Neuron (in vitro differentiated cells): ENCODE measurements at regions not wholly inside any gene's neighbourhood (a gene's known extent, or its start where the extent isn't known, plus 50 kb on each side); places are given as distances from the start of the nearest gene placed in this dataset.
"Not testable (repeated sequence)": the region's sequence is repeated elsewhere in the genome, so short reads cannot be mapped to it uniquely, and the experiment has no call there.

Experiments used
- H2AFZ ChIP-seq: one replicate; pipeline ENCODE4 v1.6.1; 2013; ENCODE audit warnings: low read depth, mild to moderate bottlenecking, inconsistent platforms, low read length, moderate library complexity
- H3K27me3 ChIP-seq: one replicate; pipeline ENCODE4 v1.6.1; 2013; ENCODE audit warnings: low read length; ENCODE audit not compliant: insufficient read depth
- H3K36me3 ChIP-seq: one replicate; pipeline ENCODE4 v1.6.1; 2013; ENCODE audit warnings: low read length; ENCODE audit not compliant: insufficient read depth
- H3K4me1 ChIP-seq: one replicate; pipeline ENCODE4 v1.6.1; 2013; ENCODE audit warnings: low read length; ENCODE audit not compliant: insufficient read depth
- H3K4me3 ChIP-seq: 2 replicates; pipeline ENCODE4 v1.5.1; 2013; ENCODE audit warnings: mild to moderate bottlenecking, low read length, moderate library complexity
- H3K9me3 ChIP-seq: one replicate; pipeline ENCODE4 v1.6.1; 2013; ENCODE audit warnings: low read length

DNA sequence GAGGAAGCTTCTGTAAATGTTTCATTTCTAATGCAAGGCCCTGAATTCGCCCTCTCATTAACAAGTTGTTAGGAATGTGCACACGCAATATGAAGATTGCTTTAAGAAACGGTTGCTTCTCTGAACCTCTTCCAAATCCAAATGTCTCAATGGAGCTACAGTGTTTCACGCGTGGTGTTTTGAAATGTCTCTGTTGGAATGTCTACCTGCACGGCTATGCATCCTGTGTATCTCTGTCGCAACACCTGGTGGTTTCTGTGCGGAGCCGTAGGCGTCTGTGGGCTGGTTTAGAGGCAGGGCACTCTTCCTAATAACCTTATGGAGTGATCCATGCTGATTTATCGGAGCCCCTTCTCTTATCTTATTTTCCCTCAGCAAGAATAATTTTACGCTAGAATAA is 1584.2 kb upstream of the SLC10A2 start:
- Histone ChIP-seq H2AFZ (no peak overlapping the region), H3K9me3 (no peaks in the 10 kb centered on the region), H3K27me3 (no peaks in the 10 kb centered on the region), H3K36me3 (no peaks in the 10 kb centered on the region), H3K4me3 (no peak overlapping the region), H3K4me1 (peaks cover 7% of the 10 kb centered on the region)

DNA sequence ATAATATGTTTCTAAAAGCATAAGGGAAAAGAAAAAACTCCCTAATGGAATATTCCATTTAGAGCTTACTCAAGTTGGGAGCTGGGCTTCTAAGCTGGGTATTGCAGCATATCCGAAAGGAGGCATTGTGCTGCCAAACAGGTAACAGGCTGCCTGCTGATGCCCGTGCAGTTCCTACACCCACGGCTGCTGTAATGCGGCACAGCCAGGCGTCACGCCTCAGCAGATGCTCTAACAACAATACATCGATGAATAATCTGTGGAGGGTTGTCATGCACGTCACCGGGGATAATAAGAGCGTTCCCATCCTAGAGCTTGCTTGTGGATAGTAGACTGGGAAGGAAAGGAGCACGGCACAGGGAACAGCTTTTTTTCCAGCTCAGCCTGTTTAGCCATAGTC is 1582.1 kb upstream of the SLC10A2 start:
- no peaks in the 10 kb centered on the region for H3K9me3 ChIP-seq
- no peak overlapping the region for H3K4me3 ChIP-seq
- no peak overlapping the region for H2AFZ ChIP-seq
- H3K36me3 ChIP-seq: no peaks in the 10 kb centered on the region
- H3K4me1 ChIP-seq: peaks cover 7% of the 10 kb centered on the region
- no peaks in the 10 kb centered on the region for H3K27me3 ChIP-seq

DNA sequence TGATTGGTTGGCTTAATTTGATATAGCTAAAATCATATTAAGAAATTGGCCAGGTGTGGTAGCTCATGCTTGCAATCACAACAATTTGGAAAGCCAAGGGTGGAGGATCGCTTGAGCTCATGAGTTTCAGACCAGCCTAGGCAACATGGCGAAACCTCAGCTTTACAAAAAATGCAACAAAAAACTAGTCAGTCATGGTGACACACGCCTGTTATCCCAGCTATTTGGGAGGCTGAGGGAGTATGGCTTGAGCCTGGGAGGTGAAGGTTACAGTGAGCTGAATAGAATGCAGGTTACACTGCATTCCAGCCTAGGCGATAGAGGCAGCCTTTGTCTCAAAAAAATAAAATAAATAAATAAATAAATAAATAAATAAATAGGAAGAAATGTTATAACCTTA is 1579.6 kb upstream of the SLC10A2 start:
- Histone ChIP-seq H2AFZ (no peak overlapping the region), H3K4me3 (no peak overlapping the region), H3K9me3 (no peaks in the 10 kb centered on the region)

DNA sequence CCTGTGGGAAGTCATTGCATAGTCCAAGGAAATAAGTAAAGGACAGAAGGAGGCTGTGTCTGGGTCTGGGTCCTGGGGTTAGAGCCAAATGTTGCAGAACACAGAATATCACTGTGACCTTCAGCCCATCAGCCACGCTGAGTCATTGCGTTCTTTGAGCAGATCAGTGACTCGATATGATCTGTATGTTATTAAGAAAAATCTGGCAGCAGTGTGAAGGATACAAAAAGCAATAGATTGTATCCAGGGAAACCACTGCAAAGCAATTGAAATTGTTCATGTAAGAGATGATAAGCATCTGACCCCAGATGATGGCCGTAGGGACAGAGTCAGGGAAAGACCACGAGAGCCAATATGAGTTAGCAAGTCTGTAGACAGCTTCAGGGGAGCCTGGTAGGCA is 1575.1 kb upstream of the SLC10A2 start:
- no peaks in the 10 kb centered on the region for H3K36me3 ChIP-seq
- H3K4me3 ChIP-seq: no peak overlapping the region
- no peak overlapping the region for H2AFZ ChIP-seq
- no peaks in the 10 kb centered on the region for H3K27me3 ChIP-seq
- H3K9me3 ChIP-seq: no peaks in the 10 kb centered on the region
- H3K4me1 ChIP-seq: no peaks in the 10 kb centered on the region

More for the DNA sequence above, 1579.6 kb upstream of the SLC10A2 start:
- no peaks in the 10 kb centered on the region for H3K4me1 ChIP-seq
- no peaks in the 10 kb centered on the region for H3K36me3 ChIP-seq
- no peaks in the 10 kb centered on the region for H3K27me3 ChIP-seq

DNA sequence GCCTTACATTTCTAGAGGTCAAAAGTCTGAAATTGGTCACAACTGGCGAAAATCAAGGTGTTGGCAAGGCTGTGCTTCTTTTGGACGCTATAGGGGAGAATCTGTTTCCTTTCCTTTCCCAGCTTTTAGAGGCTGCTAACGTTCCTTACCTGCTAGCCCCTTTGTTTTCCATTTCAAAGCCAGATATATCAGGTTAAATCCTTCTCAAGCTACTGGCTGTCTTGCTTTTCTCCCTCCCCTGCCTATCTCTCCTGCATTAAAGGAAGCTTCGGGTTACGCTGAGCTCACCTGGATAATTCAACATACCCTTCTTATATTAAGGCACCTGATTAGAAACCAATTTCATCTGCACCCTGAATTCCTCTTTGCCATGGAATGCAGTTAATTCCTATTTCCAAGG is 1569.7 kb upstream of the SLC10A2 start:
- Histone ChIP-seq H3K27me3 (no peaks in the 10 kb centered on the region), H2AFZ (no peak overlapping the region), H3K4me3 (no peak overlapping the region), H3K4me1 (peaks cover 3% of the 10 kb centered on the region), H3K36me3 (no peaks in the 10 kb centered on the region), H3K9me3 (no peaks in the 10 kb centered on the region)

DNA sequence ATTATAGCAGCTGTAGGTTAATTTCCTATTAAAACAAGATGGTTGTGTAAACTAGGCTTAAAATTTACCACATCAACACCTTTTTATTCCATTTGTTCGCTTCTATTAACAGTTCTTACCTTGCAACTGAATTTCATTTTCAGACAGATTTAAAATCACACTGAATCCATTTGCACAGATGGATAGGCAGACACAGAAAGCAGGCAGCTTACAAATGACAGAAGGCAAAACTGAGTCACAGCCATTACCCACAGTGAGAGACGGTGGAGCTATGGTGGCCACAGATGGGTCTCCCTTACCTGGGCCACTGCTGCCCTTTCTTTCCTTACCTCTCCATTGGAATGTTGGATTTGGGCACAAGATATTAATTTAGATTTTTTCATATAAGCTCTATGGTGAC is 1567.8 kb upstream of the SLC10A2 start:
- peaks cover 3% of the 10 kb centered on the region for H3K4me1 ChIP-seq
- no peak overlapping the region for H2AFZ ChIP-seq
- no peaks in the 10 kb centered on the region for H3K27me3 ChIP-seq
- H3K36me3 ChIP-seq: no peaks in the 10 kb centered on the region
- no peak overlapping the region for H3K4me3 ChIP-seq
- H3K9me3 ChIP-seq: no peaks in the 10 kb centered on the region

DNA sequence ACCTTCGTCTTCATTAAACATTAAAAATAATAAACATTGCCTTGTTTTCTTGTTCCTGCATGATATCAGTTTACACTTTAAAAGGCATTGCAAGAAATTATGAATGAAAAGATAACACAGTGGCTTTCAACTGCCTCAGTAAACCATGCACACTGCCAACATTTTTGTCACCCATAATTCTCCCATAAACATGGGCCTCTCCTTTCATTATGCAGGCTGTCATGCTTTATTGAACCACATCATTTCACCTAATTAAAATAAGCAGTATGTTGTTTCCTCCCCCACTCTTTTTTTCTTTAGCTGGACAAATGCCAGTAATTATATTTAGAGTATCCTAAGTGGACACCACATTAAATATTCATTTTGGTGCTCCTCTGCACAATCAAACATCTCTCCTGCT is 1566.5 kb upstream of the SLC10A2 start:
- Histone ChIP-seq H2AFZ (no peak overlapping the region), H3K9me3 (no peaks in the 10 kb centered on the region), H3K4me3 (no peak overlapping the region), H3K27me3 (no peaks in the 10 kb centered on the region), H3K36me3 (no peaks in the 10 kb centered on the region), H3K4me1 (peaks cover 3% of the 10 kb centered on the region)

DNA sequence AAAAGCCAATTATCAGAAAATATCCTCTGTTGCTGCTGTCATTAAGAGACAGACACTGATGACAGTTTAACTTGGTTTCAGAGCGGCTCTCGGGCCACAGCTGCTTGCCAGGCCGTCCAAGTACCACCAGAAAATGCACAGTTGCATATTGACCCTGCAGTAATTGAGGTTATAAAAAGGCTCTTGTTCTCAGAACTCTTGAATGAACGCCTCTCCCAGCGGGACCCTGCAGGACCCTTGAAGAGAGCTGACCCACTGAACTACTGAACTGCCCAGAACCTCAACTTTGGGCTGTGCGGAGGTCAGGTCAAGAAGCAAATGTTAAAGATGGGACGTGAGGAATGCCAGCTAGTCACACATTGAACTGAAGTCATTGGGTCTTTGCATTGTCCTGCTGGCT is 1559.0 kb upstream of the SLC10A2 start:
- H3K4me1 ChIP-seq: peaks cover 21% of the 10 kb centered on the region
- H3K9me3 ChIP-seq: no peaks in the 10 kb centered on the region
- no peak overlapping the region for H3K4me3 ChIP-seq
- no peaks in the 10 kb centered on the region for H3K36me3 ChIP-seq
- no peaks in the 10 kb centered on the region for H3K27me3 ChIP-seq
- H2AFZ ChIP-seq: no peak overlapping the region

DNA sequence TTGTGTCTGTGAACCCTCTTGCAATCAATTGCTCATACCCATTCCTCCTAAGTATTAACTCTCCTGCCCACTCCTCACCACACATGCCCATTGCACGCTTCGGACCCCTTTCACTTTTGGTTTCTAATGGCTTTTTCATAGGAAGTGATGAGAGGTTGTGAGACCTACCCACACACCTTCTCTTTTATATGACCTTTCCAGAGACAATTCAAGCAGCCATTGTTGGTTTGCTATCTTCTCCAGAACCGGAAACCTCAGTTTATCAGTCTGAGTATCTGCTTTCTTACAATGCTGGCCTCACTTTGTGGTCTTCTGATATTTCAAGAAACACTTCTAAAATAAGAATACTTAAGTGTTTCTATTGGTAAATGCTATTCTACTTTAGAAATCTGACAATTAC is 1550.8 kb upstream of the SLC10A2 start:
- Histone ChIP-seq H3K27me3 (no peaks in the 10 kb centered on the region), H3K4me1 (peaks cover 13% of the 10 kb centered on the region), H2AFZ (no peak overlapping the region), H3K9me3 (peaks cover 5% of the 10 kb centered on the region), H3K4me3 (no peak overlapping the region), H3K36me3 (no peaks in the 10 kb centered on the region)

DNA sequence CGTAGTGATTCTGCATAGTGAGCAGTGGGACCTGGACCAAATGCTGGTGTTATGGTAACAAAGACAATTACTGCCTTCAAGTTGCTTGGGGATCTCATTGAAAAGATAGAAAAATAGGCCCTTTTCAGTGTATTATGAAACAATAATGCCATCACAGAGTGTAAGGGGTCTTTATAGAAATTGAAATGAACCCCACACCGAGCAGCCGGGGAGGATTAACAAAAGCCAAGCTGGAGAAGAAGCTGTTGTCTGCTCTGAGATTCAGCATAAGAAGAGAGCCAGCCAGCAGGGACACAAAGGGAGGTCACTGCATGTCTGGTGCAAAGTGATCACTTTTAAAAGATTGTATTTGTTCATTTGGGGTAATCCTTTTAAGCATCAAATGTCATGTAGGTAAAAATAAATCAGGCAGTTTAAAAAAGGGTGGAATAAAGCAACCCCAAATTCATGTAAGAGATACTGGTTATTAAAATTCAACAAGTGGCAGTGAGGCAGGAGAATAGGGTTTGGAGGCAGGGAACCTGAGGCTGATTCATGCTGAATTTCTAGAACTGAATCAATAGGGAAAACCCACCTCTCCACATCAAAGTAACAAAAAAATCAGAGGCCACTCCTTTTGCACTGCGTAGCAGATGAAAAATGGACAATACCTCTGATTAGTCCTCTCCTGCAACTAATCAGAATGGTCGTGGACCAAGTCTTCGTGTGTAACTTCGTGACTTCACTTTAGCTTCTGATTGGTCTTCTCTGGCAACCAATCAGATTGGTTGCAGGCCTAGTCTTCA is 1548.3 kb upstream of the SLC10A2 start:
- Histone ChIP-seq H3K4me1 (peaks cover 13% of the 10 kb centered on the region), H3K9me3 (peaks cover 5% of the 10 kb centered on the region), H3K4me3 (no peak overlapping the region), H3K27me3 (no peaks in the 10 kb centered on the region), H2AFZ (no peak overlapping the region), H3K36me3 (no peaks in the 10 kb centered on the region)

DNA sequence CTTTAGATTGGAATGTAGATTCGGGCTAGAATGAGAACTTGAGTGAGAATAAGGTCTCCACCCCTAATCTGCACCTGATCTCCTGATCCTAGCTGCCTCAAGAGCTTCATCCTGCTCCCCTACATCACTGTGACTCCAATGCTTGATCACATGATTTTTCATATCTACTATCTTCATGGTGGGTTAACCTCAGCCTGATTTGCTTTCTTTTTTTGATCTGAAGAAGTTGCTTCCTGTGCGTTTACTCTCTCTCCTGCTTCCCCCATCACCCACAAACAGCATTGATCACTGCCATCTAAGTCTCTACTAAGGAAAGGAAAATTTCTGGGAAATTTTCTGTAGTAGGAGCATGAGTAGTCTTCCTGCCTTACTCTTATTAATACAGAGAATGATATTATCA is 1542.1 kb upstream of the SLC10A2 start:
- Histone ChIP-seq H3K9me3 (peaks cover 5% of the 10 kb centered on the region), H3K4me3 (no peak overlapping the region), H2AFZ (no peak overlapping the region), H3K27me3 (no peaks in the 10 kb centered on the region), H3K36me3 (no peaks in the 10 kb centered on the region), H3K4me1 (no peaks in the 10 kb centered on the region)

DNA sequence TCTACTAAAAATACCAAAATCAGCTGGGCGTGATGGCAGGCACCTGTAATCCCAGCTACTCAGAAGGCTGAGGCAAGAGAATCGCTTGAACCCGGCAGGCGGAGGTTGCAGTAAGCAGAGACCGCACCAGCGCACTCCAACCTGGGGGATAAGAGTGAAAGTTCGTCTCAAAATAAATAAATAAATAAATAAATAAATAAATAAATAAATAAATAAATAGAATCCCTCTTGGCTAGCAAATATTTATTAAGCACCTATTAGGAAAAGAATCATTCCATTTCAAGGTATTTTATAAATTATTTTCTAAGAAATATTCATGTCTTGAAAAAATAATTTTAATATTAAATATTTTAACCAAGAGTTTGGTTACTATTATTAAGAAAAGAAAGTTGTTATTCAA is 1539.2 kb upstream of the SLC10A2 start:
- not testable (repeated sequence) for H3K9me3 ChIP-seq, H3K4me1 ChIP-seq, H3K4me3 ChIP-seq, H2AFZ ChIP-seq, H3K36me3 ChIP-seq, H3K27me3 ChIP-seq

DNA sequence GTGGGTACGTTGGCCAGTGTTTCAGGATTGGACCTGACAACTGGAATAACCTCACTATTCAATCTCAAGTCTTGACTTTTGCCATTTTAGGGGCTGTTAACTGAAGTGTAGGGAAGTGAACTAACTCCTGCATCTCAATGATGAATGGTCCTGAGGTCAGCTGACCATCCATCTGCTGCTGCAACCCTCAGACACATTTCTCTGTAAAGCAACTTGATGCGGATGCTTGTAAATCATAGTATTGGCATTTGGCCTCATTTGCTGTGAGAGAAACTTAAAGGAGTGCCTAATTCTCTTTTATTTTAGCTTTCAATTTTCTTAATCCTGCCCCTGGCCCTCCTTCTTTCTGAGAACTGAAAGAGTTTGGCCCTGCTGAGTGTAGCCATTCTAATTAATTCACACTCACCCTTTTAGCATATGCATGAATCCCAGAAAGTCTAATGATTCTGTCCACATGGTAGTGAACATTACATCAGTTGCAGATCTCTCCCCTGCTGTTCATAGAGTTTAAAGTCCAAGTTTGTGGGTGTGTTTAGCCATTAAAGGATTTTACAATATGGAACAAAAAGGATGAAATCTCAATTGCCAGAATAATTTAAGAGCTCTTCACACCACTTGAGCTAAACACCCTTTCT is 1531.4 kb upstream of the SLC10A2 start:
- Histone ChIP-seq H3K4me1 (peaks cover 7% of the 10 kb centered on the region), H3K36me3 (no peaks in the 10 kb centered on the region), H3K27me3 (no peaks in the 10 kb centered on the region), H3K9me3 (no peaks in the 10 kb centered on the region), H3K4me3 (no peak overlapping the region), H2AFZ (no peak overlapping the region)

DNA sequence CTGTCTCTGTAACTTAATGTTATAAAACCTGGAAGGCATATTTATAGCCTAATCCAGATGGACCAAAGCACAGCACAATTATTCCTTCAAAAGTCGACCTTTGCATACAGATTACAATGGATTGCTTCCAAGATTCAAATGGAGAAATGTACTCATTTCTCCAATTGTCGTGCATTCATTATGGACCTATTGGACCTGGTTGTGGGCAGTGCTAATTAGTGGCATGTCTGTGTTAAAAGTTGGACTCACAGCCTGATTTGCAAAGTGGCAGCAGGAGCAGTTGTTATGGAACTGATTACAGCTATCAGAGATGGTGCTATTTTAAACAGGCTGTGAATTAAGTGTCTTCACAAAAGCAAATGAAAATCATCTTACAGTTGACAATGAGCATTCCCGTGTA is 1529.3 kb upstream of the SLC10A2 start:
- no peaks in the 10 kb centered on the region for H3K27me3 ChIP-seq
- no peak overlapping the region for H3K4me3 ChIP-seq
- H3K9me3 ChIP-seq: no peaks in the 10 kb centered on the region
- peaks cover 7% of the 10 kb centered on the region for H3K4me1 ChIP-seq
- no peaks in the 10 kb centered on the region for H3K36me3 ChIP-seq
- no peak overlapping the region for H2AFZ ChIP-seq
